Fibroblast of the aortic adventitia (primary cell): ENCODE measurements at regions not wholly inside any gene's neighbourhood (a gene's known extent, or its start where the extent isn't known, plus 50 kb on each side); places are given as distances from the start of the nearest gene placed in this dataset.

Experiments
- DNase-seq: peaks from one replicate; pipeline ENCODE4 v3.0.0-alpha.2; 2010; ENCODE audit warnings: low read depth
- H3K4me3 ChIP-seq: 2 replicates; pipeline ENCODE4 v1.5.1; 2011; ENCODE audit warnings: low read depth, mild to moderate bottlenecking, control low read depth, low read length, moderate library complexity
- TF ChIP-seq, protein P1 (sequence below): IDR thresholded peaks from 2 replicates; pipeline ENCODE4 v1.5.1; 2011; ENCODE audit warnings: mild to moderate bottlenecking, low read length, control low read depth, inconsistent platforms; ENCODE audit not compliant: insufficient read depth

DNA sequence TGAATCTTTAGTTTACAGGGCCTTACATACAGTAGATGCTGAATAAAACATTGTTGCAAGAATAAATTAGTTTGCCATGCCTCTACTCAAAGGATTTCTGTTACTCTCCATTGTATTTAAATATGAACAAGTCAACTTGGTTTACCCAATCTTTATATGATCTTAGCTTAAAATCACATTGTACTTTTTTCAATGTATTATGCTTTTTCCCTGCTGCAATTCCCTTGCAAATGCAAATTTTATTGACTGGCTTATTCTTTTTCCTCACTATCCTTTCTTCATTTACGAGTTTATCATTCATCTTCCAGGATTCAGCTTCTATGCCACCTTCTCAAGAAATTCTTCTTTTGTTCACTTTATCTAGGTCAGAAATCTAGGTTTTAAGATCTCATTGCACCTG is 571.4 kb upstream of the ZNF804A start:
- DNase-seq = no peak
- no peak overlapping the region for H3K4me3 ChIP-seq
- TF ChIP-seq, protein P1, sequence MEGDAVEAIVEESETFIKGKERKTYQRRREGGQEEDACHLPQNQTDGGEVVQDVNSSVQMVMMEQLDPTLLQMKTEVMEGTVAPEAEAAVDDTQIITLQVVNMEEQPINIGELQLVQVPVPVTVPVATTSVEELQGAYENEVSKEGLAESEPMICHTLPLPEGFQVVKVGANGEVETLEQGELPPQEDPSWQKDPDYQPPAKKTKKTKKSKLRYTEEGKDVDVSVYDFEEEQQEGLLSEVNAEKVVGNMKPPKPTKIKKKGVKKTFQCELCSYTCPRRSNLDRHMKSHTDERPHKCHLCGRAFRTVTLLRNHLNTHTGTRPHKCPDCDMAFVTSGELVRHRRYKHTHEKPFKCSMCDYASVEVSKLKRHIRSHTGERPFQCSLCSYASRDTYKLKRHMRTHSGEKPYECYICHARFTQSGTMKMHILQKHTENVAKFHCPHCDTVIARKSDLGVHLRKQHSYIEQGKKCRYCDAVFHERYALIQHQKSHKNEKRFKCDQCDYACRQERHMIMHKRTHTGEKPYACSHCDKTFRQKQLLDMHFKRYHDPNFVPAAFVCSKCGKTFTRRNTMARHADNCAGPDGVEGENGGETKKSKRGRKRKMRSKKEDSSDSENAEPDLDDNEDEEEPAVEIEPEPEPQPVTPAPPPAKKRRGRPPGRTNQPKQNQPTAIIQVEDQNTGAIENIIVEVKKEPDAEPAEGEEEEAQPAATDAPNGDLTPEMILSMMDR = no peak

- TF ChIP-seq, protein P1 = no peak
Measured at GRCh38 chr2:184030245-184030644, 568.1 kb upstream of the ZNF804A start.

DNA sequence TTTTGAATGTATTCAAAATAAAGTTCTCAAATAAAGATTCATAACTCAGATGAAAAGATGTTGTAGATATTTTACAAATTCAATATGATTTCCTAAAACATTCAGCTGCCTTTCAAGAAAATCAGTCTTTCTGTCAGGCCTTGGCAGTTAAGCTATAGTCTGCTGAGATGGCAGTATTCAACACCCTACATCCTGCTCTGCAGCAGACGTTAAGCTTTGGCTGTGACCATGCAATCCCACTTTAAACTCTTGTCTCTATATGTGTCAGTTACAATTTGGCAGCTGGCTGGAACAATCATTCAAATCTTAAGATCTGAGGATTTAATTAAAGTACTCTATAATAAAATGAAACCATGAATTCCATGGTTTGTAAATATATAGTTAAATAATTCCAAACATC is 567.3 kb upstream of the ZNF804A start:
- TF ChIP-seq, protein P1 = no peak
- no peak overlapping the region for H3K4me3 ChIP-seq
- no peak for DNase-seq

More at GRCh38 chr2:184030245-184030644, 568.1 kb upstream of the ZNF804A start:
- H3K4me3 ChIP-seq = no peak overlapping the region
- DNase-seq = no peak

GRCh38 chr2:184031402-184032147 is 566.8 kb upstream of the ZNF804A start:
- H3K4me3 ChIP-seq = no peak overlapping the region
- TF ChIP-seq, protein P1 = no peak
- DNase-seq = no peak

DNA sequence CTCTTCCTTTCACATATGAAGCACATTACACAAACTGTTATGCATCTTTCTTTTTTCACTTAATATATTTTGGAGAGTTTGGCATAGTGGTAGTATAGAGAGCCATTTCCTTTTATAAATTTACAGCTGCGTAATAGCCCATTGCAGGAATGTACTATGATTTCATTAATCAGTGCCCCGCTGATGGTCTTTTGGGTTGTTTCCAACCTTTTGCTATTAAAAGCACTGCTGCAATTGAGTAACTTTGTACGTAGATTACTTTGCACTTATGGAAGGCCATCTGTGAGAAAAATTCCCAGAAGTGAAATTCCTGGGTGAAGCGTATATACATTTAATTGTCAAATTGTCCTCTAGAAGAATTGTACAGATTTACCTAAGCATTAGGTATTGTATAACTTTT is 565.3 kb upstream of the ZNF804A start:
- no peak for DNase-seq
- H3K4me3 ChIP-seq = no peak overlapping the region
- TF ChIP-seq, protein P1 = no peak

GRCh38 chr2:184037273-184037672 is 561.1 kb upstream of the ZNF804A start:
- DNase-seq = no peak
- TF ChIP-seq, protein P1 = no peak
- H3K4me3 ChIP-seq = no peak overlapping the region

DNA sequence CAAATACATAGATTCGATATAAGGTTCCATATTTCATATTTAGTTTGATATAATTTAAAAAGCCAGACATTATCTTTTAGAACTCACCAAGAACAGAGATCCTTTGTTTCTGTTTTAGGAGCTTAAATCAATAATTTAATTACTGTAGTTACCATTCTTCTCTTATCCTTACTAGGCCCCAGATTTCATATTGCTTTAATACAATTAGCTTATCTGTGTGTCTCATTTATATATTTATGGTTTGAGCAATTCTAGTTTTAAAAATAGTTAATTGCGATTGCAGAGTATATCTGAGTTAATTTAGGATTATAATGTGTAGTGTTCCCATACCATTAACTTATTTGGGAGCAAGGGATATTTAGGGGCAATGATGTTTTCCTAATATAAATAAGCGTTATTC is 558.8 kb upstream of the ZNF804A start:
- TF ChIP-seq, protein P1 = no peak
- no peak for DNase-seq
- no peak overlapping the region for H3K4me3 ChIP-seq
